Loucy (cell line): ENCODE measurements at regions not wholly inside any gene's neighbourhood (a gene's known extent, or its start where the extent isn't known, plus 50 kb on each side); places are given as distances from the start of the nearest gene placed in this dataset.

ENCODE experiments used
- EZH2phosphoT487 ChIP-seq: fragments of 200-600 bp; IDR thresholded peaks from 2 replicates; pipeline ENCODE4 v1.6.1; 2018; ENCODE audit warnings: antibody characterized with exemption, mild to moderate bottlenecking, moderate library complexity, borderline replicate concordance
- TF ChIP-seq, protein P1 (sequence below): fragments of 200-600 bp; sonication (generic); conservative IDR thresholded peaks from 2 replicates; pipeline ENCODE4 v1.5.1; 2014; ENCODE audit warnings: mild to moderate bottlenecking, antibody characterized with exemption, low read length

DNA sequence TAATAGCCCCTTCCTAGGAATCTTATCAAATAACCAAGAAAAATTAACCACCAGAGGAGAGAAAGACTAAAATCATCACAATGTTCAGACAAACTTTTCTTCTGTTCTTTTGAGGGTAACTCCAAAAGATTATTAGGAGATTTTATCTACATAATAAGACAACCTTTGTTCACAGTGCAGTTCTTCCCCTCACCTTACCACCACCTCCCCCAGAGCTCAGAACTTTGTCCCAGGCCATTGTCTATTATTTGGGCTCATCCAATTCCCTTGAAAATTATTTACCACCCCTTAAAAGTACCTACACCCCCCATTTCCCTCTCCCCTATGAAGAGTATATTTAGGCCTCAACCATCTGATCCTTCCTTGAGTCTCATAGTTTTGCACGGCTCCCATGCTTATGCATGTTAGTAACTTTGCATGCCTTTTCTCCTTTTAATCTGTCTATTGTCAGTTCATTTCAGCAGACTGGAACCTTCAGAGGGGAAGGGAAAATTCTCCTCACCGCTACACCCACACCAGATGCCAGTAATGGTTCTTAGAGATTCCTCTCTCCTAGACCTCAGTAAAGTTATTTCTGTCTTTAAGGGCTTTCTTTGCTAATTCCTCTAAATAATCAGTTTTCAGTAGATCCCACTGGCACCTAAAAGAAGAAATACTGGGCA lies 234.9 kb downstream of the SKIDA1 start:
- TF ChIP-seq, protein P1, sequence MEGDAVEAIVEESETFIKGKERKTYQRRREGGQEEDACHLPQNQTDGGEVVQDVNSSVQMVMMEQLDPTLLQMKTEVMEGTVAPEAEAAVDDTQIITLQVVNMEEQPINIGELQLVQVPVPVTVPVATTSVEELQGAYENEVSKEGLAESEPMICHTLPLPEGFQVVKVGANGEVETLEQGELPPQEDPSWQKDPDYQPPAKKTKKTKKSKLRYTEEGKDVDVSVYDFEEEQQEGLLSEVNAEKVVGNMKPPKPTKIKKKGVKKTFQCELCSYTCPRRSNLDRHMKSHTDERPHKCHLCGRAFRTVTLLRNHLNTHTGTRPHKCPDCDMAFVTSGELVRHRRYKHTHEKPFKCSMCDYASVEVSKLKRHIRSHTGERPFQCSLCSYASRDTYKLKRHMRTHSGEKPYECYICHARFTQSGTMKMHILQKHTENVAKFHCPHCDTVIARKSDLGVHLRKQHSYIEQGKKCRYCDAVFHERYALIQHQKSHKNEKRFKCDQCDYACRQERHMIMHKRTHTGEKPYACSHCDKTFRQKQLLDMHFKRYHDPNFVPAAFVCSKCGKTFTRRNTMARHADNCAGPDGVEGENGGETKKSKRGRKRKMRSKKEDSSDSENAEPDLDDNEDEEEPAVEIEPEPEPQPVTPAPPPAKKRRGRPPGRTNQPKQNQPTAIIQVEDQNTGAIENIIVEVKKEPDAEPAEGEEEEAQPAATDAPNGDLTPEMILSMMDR = no peak
- no peak for TF ChIP-seq EZH2phosphoT487
